ENCODE measurements at regions not wholly inside any gene's neighbourhood (a gene's known extent, or its start where the extent isn't known, plus 50 kb on each side); places are given as distances from the start of the nearest gene placed in this dataset.
A peak's percentile ranks its signal among the peaks of the same experiment; 100 is the strongest.

DNA sequence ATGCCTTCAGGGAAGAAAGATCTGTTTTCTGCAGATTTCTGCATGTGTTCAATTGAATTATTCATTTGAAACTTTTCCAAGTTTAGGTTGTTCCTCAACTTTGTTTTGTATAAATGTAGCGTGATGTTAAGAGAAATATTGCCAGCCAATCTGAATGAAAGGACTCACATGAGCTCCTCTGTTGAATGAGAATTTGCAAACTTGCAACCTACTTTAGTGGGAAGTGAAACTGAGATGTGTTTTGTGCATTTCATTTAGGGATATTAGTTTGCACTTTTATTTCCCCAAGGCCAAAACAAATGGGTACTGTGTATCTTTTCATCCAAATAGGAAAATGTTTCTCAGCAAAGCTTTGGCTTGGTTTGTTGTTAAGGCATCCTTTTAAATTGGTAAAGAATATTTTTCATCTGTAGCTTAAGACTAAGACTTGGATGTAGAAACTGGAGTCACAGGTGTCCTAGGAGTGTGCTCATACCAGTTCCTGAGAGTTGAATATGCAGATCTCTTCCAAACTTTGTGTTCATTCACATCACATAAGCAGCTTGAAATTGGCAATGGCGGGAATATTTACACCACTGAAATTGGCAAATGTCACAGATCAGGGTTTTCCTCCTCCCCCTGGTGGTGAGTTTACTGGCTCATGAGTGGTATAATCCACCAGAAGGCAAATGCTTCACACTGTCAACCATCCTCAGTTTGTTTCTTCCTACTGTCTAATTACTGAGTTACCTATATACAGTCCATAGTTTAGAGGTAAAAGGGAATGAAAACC is 193.6 kb upstream of the BANK1 start:
- Histone ChIP-seq H3K4me3 (ENCODE audit: low read length) (no peak overlapping the region), H3K27me3 (ENCODE audit: control insufficient read depth, insufficient read depth, low read length) (no peaks in the 10 kb centered on the region), H3K4me1 (ENCODE audit: control insufficient read depth, insufficient read depth, low read length) (no peaks in the 10 kb centered on the region), H3K36me3 (ENCODE audit: control insufficient read depth, insufficient read depth, low read length) (no peaks in the 10 kb centered on the region), H3K27ac (ENCODE audit: low read length) (no peak overlapping the region), H3K9me3 (replicated peaks; ENCODE audit: control insufficient read depth, low read depth, low read length) (no peaks in the 10 kb centered on the region)
- no CpG with 5 or more reads among the region's 2 CpGs for WGBS (ENCODE audit: insufficient coverage)
- peak; percentile 57 for DNase-seq

GRCh38 chr4:101594588-101594987 is 195.9 kb upstream of the BANK1 start:
- DNase-seq: no peak
- Histone ChIP-seq H3K27me3 (ENCODE audit: control insufficient read depth, insufficient read depth, low read length) (no peaks in the 10 kb centered on the region), H3K9me3 (replicated peaks; ENCODE audit: control insufficient read depth, low read depth, low read length) (no peaks in the 10 kb centered on the region), H3K36me3 (ENCODE audit: control insufficient read depth, insufficient read depth, low read length) (no peaks in the 10 kb centered on the region), H3K4me3 (ENCODE audit: low read length) (no peak overlapping the region), H3K27ac (ENCODE audit: low read length) (no peak overlapping the region), H3K4me1 (ENCODE audit: control insufficient read depth, insufficient read depth, low read length) (no peaks in the 10 kb centered on the region)
- no CpG with 5 or more reads among the region's 11 CpGs for WGBS (ENCODE audit: insufficient coverage)

GRCh38 chr4:101593666-101594065 is 196.9 kb upstream of the BANK1 start:
- WGBS (ENCODE audit: insufficient coverage): 67% methylated on average over 1 of the region's 2 CpGs

DNA sequence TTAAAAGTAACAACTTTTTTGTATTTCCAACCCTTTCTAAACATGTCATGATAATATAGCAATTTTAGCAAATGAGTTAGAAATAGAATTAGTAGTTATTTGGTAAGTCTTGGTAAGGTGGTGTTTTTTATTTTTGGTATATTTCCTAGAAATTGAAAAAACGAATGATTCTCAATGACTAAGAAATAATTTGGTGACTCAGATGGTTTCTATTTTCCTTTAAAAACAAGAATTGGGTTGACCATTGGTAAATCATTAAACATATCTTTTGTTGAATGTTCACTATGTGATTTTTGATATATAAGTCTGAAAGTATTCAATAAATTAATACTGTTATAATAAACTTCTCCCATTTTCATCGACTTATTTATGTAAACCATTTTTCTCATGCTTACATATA is 206.2 kb upstream of the BANK1 start:
- Histone ChIP-seq H3K27me3 (ENCODE audit: control insufficient read depth, insufficient read depth, low read length) (no peaks in the 10 kb centered on the region), H3K4me3 (ENCODE audit: low read length) (no peak overlapping the region), H3K27ac (ENCODE audit: low read length) (no peak overlapping the region), H3K9me3 (replicated peaks; ENCODE audit: control insufficient read depth, low read depth, low read length) (peaks cover 2% of the 10 kb centered on the region), H3K4me1 (ENCODE audit: control insufficient read depth, insufficient read depth, low read length) (no peaks in the 10 kb centered on the region), H3K36me3 (ENCODE audit: control insufficient read depth, insufficient read depth, low read length) (no peaks in the 10 kb centered on the region)
- WGBS (ENCODE audit: insufficient coverage): no CpG with 5 or more reads among the region's 2 CpGs
- DNase-seq: no peak

More at GRCh38 chr4:101593666-101594065, 196.9 kb upstream of the BANK1 start:
- Histone ChIP-seq H3K36me3 (ENCODE audit: control insufficient read depth, insufficient read depth, low read length) (no peaks in the 10 kb centered on the region), H3K4me3 (ENCODE audit: low read length) (no peak overlapping the region), H3K27ac (ENCODE audit: low read length) (no peak overlapping the region), H3K9me3 (replicated peaks; ENCODE audit: control insufficient read depth, low read depth, low read length) (no peaks in the 10 kb centered on the region), H3K4me1 (ENCODE audit: control insufficient read depth, insufficient read depth, low read length) (no peaks in the 10 kb centered on the region), H3K27me3 (ENCODE audit: control insufficient read depth, insufficient read depth, low read length) (no peaks in the 10 kb centered on the region)
- no peak for DNase-seq

- DNase-seq: no peak
- no peak overlapping the region for H3K27ac ChIP-seq (ENCODE audit: low read length)
- no peaks in the 10 kb centered on the region for H3K4me1 ChIP-seq (ENCODE audit: control insufficient read depth, insufficient read depth, low read length)
- H3K27me3 ChIP-seq (ENCODE audit: control insufficient read depth, insufficient read depth, low read length): no peaks in the 10 kb centered on the region
- whole genome bisulfite sequencing (ENCODE audit: insufficient coverage): 100% methylated on average over 1 of the region's 5 CpGs
- H3K9me3 ChIP-seq (replicated peaks; ENCODE audit: control insufficient read depth, low read depth, low read length): no peaks in the 10 kb centered on the region
- no peaks in the 10 kb centered on the region for H3K36me3 ChIP-seq (ENCODE audit: control insufficient read depth, insufficient read depth, low read length)
- no peak overlapping the region for H3K4me3 ChIP-seq (ENCODE audit: low read length)
Observed at GRCh38 chr4:101563126-101563525, 215.8 kb upstream of the PPP3CA start.

GRCh38 chr4:101556842-101557241 is 209.5 kb upstream of the PPP3CA start:
- WGBS (ENCODE audit: insufficient coverage): no CpG with 5 or more reads among the region's 4 CpGs
- H3K9me3 ChIP-seq (replicated peaks; ENCODE audit: control insufficient read depth, low read depth, low read length): no peaks in the 10 kb centered on the region
- H3K36me3 ChIP-seq (ENCODE audit: control insufficient read depth, insufficient read depth, low read length): no peaks in the 10 kb centered on the region
- no peaks in the 10 kb centered on the region for H3K4me1 ChIP-seq (ENCODE audit: control insufficient read depth, insufficient read depth, low read length)
- no peak overlapping the region for H3K27ac ChIP-seq (ENCODE audit: low read length)
- H3K27me3 ChIP-seq (ENCODE audit: control insufficient read depth, insufficient read depth, low read length): no peaks in the 10 kb centered on the region
- no peak for DNase-seq
- H3K4me3 ChIP-seq (ENCODE audit: low read length): no peak overlapping the region

- Histone ChIP-seq H3K4me1 (ENCODE audit: control insufficient read depth, insufficient read depth, low read length) (no peaks in the 10 kb centered on the region), H3K36me3 (ENCODE audit: control insufficient read depth, insufficient read depth, low read length) (no peaks in the 10 kb centered on the region), H3K9me3 (replicated peaks; ENCODE audit: control insufficient read depth, low read depth, low read length) (no peaks in the 10 kb centered on the region), H3K4me3 (ENCODE audit: low read length) (no peak overlapping the region), H3K27ac (ENCODE audit: low read length) (no peak overlapping the region), H3K27me3 (ENCODE audit: control insufficient read depth, insufficient read depth, low read length) (no peaks in the 10 kb centered on the region)
- WGBS (ENCODE audit: insufficient coverage): 100% methylated on average over 2 of the region's 4 CpGs
- DNase-seq: no peak
Observed at GRCh38 chr4:101555341-101555880, 208.1 kb upstream of the PPP3CA start.

DNA sequence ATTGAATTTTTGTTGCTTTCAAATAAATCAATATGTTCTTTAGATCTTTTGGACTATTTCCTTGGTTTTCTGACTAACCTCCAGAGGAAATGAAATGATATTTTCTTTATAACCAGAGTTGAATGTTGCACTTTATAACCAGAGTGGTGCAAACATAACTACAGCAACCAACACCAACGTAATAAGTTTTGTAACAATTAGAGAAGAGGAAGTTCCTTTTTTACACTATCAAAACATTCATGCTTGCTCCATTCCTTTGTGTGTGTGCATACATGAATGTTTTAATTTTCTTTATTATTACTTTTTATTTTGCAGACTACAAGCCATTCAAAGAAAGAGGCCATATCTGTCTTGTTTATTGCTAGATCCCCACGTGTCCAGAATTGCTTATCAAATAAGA is 193.0 kb upstream of the PPP3CA start:
- whole genome bisulfite sequencing (ENCODE audit: insufficient coverage): no CpG with 5 or more reads among the region's 2 CpGs
- no peaks in the 10 kb centered on the region for H3K27me3 ChIP-seq (ENCODE audit: control insufficient read depth, insufficient read depth, low read length)
- no peaks in the 10 kb centered on the region for H3K36me3 ChIP-seq (ENCODE audit: control insufficient read depth, insufficient read depth, low read length)
- H3K27ac ChIP-seq (ENCODE audit: low read length): no peak overlapping the region
- H3K9me3 ChIP-seq (replicated peaks; ENCODE audit: control insufficient read depth, low read depth, low read length): no peaks in the 10 kb centered on the region
- DNase-seq: no peak
- H3K4me1 ChIP-seq (ENCODE audit: control insufficient read depth, insufficient read depth, low read length): no peaks in the 10 kb centered on the region
- no peak overlapping the region for H3K4me3 ChIP-seq (ENCODE audit: low read length)

DNA sequence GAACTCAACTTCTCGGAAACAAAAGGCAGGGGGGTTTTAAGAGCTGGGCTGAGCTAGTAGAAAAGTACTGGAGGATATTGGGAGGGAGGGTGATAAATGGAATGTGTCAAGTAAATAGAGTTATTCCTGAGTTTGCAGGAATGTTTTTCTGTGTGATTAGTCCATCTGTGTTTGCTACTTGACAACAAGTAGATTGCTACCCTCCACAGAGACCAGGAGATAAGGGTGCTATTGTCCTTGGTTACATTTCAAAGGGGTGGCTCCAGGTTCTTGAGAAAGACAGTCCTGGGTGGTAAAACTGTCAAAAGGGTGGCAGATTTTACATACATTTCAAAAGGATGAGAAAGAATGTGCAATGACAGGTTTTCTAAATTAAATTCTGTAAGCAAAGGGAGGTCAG is 181.2 kb upstream of the PPP3CA start:
- H3K27ac ChIP-seq (ENCODE audit: low read length): no peak overlapping the region
- no peak overlapping the region for H3K4me3 ChIP-seq (ENCODE audit: low read length)
- no peaks in the 10 kb centered on the region for H3K4me1 ChIP-seq (ENCODE audit: control insufficient read depth, insufficient read depth, low read length)
- 89% methylated on average over 1 of the region's 1 CpG for WGBS (ENCODE audit: insufficient coverage)
- no peaks in the 10 kb centered on the region for H3K27me3 ChIP-seq (ENCODE audit: control insufficient read depth, insufficient read depth, low read length)
- DNase-seq: no peak
- H3K36me3 ChIP-seq (ENCODE audit: control insufficient read depth, insufficient read depth, low read length): no peaks in the 10 kb centered on the region
- H3K9me3 ChIP-seq (replicated peaks; ENCODE audit: control insufficient read depth, low read depth, low read length): no peaks in the 10 kb centered on the region

DNA sequence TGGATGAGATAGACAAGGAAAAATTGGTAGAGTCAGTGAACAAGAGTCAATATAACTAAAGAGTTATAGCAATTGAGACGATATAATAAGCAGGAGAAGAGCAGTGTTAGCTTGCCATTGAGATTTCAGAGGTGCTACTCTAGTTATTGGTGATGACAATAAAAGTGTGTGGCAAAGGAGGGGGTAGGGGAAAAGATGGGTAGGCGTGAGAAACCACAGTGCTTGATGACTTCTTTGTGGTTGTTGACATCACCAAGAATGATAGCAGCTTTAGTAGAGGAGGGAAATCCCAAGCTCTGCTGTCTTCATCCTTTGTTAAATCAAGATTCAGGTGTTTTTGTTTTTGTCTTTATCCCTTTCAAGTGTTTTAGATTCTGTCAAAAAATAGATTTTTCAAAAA is 179.9 kb upstream of the PPP3CA start:
- Histone ChIP-seq H3K4me3 (ENCODE audit: low read length) (no peak overlapping the region), H3K27ac (ENCODE audit: low read length) (no peak overlapping the region), H3K9me3 (replicated peaks; ENCODE audit: control insufficient read depth, low read depth, low read length) (no peaks in the 10 kb centered on the region), H3K36me3 (ENCODE audit: control insufficient read depth, insufficient read depth, low read length) (no peaks in the 10 kb centered on the region), H3K4me1 (ENCODE audit: control insufficient read depth, insufficient read depth, low read length) (no peaks in the 10 kb centered on the region), H3K27me3 (ENCODE audit: control insufficient read depth, insufficient read depth, low read length) (no peaks in the 10 kb centered on the region)
- WGBS (ENCODE audit: insufficient coverage): 47% methylated on average over 2 of the region's 2 CpGs
- DNase-seq: no peak

- Histone ChIP-seq H3K27ac (ENCODE audit: low read length) (no peak overlapping the region), H3K9me3 (replicated peaks; ENCODE audit: control insufficient read depth, low read depth, low read length) (no peaks in the 10 kb centered on the region), H3K27me3 (ENCODE audit: control insufficient read depth, insufficient read depth, low read length) (no peaks in the 10 kb centered on the region), H3K4me3 (ENCODE audit: low read length) (no peak overlapping the region), H3K4me1 (ENCODE audit: control insufficient read depth, insufficient read depth, low read length) (no peaks in the 10 kb centered on the region), H3K36me3 (ENCODE audit: control insufficient read depth, insufficient read depth, low read length) (no peaks in the 10 kb centered on the region)
- DNase-seq: no peak
Observed at GRCh38 chr4:101515566-101515965, 168.2 kb upstream of the PPP3CA start.
